Nephron progenitor cell (in vitro differentiated cells): ENCODE measurements at regions not wholly inside any gene's neighbourhood (a gene's known extent, or its start where the extent isn't known, plus 50 kb on each side); places are given as distances from the start of the nearest gene placed in this dataset.

Source experiments
- DNase-seq: peaks from one replicate; pipeline ENCODE4 v3.0.0; 2021
- H3K27ac Mint-ChIP-seq: 2 replicates; pipeline ENCODE4 v1.8.0; 2021; ENCODE audit warnings: mild to moderate bottlenecking, moderate library complexity, mixed read lengths
- H3K27me3 Mint-ChIP-seq: 2 replicates; pipeline ENCODE4 v1.8.0; 2021; ENCODE audit warnings: mild to moderate bottlenecking, low read depth, mixed read lengths; ENCODE audit not compliant: poor library complexity
- H3K36me3 Mint-ChIP-seq: 2 replicates; pipeline ENCODE4 v1.8.0; 2021; ENCODE audit warnings: low read depth, mixed read lengths
- H3K4me1 Mint-ChIP-seq: 2 replicates; pipeline ENCODE4 v1.8.0; 2021; ENCODE audit warnings: mixed read lengths
- H3K4me3 Mint-ChIP-seq: 2 replicates; pipeline ENCODE4 v1.8.0; 2021; ENCODE audit warnings: mild to moderate bottlenecking, moderate library complexity, mixed read lengths
- H3K9me3 Mint-ChIP-seq: 2 replicates; pipeline ENCODE4 v1.8.0; 2021; ENCODE audit warnings: mild to moderate bottlenecking, moderate library complexity, mixed read lengths
- TF ChIP-seq, protein P1 (sequence below): fragments of 200-600 bp; sonication (generic); IDR thresholded peaks from 2 replicates; pipeline ENCODE4 v1.5.0; 2021; ENCODE audit warnings: antibody characterized with exemption

- H3K4me1 Mint-ChIP-seq = peaks cover 52% of the 10 kb centered on the region
- no peaks in the 10 kb centered on the region for H3K36me3 Mint-ChIP-seq
- H3K27ac Mint-ChIP-seq = no peak overlapping the region
- no peak for DNase-seq
- TF ChIP-seq, protein P1, sequence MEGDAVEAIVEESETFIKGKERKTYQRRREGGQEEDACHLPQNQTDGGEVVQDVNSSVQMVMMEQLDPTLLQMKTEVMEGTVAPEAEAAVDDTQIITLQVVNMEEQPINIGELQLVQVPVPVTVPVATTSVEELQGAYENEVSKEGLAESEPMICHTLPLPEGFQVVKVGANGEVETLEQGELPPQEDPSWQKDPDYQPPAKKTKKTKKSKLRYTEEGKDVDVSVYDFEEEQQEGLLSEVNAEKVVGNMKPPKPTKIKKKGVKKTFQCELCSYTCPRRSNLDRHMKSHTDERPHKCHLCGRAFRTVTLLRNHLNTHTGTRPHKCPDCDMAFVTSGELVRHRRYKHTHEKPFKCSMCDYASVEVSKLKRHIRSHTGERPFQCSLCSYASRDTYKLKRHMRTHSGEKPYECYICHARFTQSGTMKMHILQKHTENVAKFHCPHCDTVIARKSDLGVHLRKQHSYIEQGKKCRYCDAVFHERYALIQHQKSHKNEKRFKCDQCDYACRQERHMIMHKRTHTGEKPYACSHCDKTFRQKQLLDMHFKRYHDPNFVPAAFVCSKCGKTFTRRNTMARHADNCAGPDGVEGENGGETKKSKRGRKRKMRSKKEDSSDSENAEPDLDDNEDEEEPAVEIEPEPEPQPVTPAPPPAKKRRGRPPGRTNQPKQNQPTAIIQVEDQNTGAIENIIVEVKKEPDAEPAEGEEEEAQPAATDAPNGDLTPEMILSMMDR = no peak
- peaks cover 3% of the 10 kb centered on the region for H3K27me3 Mint-ChIP-seq
- H3K9me3 Mint-ChIP-seq = peaks cover 8% of the 10 kb centered on the region
- no peak overlapping the region for H3K4me3 Mint-ChIP-seq
These were observed 295.9 kb upstream of the ZNF32 start for GRCh38 chr10:43944381-43945093.

GRCh38 chr10:43943818-43944360 lies 295.2 kb upstream of the ZNF32 start:
- Mint-ChIP-seq H3K36me3 (no peaks in the 10 kb centered on the region), H3K4me1 (peaks cover 57% of the 10 kb centered on the region), H3K9me3 (peaks cover 5% of the 10 kb centered on the region), H3K4me3 (no peak overlapping the region), H3K27me3 (peaks cover 3% of the 10 kb centered on the region), H3K27ac (peak overlapping the region; percentile 23)
- TF ChIP-seq, protein P1 = no peak
- DNase-seq = no peak

- Mint-ChIP-seq H3K4me1 (peaks cover 57% of the 10 kb centered on the region), H3K4me3 (no peak overlapping the region)
These were observed 294.6 kb upstream of the ZNF32 start for GRCh38 chr10:43943119-43943817.

GRCh38 chr10:43942096-43942850 lies 293.6 kb upstream of the ZNF32 start:
- Mint-ChIP-seq H3K9me3 (peaks cover 8% of the 10 kb centered on the region), H3K4me3 (no peak overlapping the region), H3K27ac (peak overlapping the region; percentile 1), H3K36me3 (peaks cover 6% of the 10 kb centered on the region), H3K27me3 (peaks cover 3% of the 10 kb centered on the region), H3K4me1 (peaks cover 57% of the 10 kb centered on the region)
- DNase-seq = no peak
- TF ChIP-seq, protein P1 = no peak

More at GRCh38 chr10:43943119-43943817, 294.6 kb upstream of the ZNF32 start:
- Mint-ChIP-seq H3K9me3 (peaks cover 3% of the 10 kb centered on the region), H3K27me3 (peaks cover 3% of the 10 kb centered on the region), H3K36me3 (peaks cover under 1% of the 10 kb centered on the region), H3K27ac (peak overlapping the region; percentile 23)
- TF ChIP-seq, protein P1 = no peak
- DNase-seq = no peak

DNA sequence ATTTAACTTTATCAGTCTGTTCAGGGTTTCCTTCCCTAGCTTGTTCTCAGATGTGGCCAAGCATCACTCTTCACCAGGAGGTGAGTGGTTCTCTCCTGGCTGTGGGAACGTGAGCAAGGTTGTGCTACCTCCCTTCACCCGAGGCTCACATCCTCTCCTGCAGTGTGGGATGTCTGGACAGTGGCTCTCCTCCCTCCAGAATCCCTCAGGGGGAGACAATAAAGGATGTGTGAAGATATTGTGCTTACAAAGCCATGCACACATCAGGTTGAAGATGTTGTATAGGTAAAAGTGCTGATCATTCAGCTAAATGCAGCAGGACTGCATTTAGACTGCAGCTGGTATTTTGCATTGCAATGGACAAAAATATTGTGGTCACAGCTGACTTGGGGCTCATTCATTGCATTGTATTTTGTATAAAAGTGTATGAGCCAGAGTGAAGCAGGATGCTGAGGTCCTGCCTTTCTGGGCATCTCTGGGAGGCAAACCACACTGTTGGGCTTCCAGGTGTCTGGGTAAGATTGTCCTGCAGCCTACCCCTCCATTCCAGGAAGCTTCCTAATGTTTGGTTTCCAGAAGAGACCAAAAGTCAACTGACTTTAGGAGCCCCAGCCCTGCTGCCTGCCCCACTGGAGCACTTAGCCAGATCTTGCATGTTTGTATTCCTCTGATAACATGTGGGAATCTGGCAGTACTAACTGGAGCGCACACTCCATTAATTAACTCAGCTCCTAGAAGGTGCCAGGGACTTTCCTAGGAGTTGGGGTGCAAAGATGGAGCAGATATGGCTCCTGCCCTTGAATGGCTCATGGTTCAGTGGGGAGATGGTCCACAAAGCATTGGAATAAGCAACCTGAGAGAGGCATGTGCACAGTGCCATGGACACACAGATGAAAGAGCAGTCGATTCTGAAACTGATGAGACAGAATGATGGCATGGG lies 292.5 kb upstream of the ZNF32 start:
- Mint-ChIP-seq H3K27ac (peak overlapping the region; percentile 1), H3K4me1 (peaks cover 57% of the 10 kb centered on the region), H3K9me3 (peaks cover 11% of the 10 kb centered on the region), H3K27me3 (peaks cover 3% of the 10 kb centered on the region), H3K4me3 (no peak overlapping the region), H3K36me3 (peaks cover 6% of the 10 kb centered on the region)
- DNase-seq = no peak
- TF ChIP-seq, protein P1 = no peak
